ENCODE measurements at regions not wholly inside any gene's neighbourhood (a gene's known extent, or its start where the extent isn't known, plus 50 kb on each side); places are given as distances from the start of the nearest gene placed in this dataset.

GRCh38 chr3:16114429-16114828 lies 60.1 kb upstream of the GALNT15 start:
- WGBS, 2 experiments (ENCODE audit: insufficient coverage in 1 of 2, insufficient read length in 1 of 2), result 100% methylated on average over 1 of the region's 2 CpGs; no CpG with 5 or more reads in 1 of the 2 experiments
- no peak for TF ChIP-seq CTCF (conservative IDR thresholded peaks at IDR 0.05)

GRCh38 chr3:16114930-16115329 lies 59.5 kb upstream of the GALNT15 start:
- Mint-ChIP-seq H3K27me3 (ENCODE audit: insufficient read depth) (peaks cover 1% of the 10 kb centered on the region), H3K36me3 (ENCODE audit: low read depth) (no peaks in the 10 kb centered on the region), H3K4me1 (no peaks in the 10 kb centered on the region), H3K27ac (no peak overlapping the region), H3K9me3 (peaks cover 7% of the 10 kb centered on the region), H3K4me3 (no peak overlapping the region)
- DNase-seq, result no peak
- no peaks in the 10 kb centered on the region for H3K36me3 ChIP-seq (ENCODE audit: control insufficient read depth, insufficient read depth, low read length)
- WGBS, 2 experiments (ENCODE audit: insufficient coverage in 1 of 2, insufficient read length in 1 of 2), result 79% methylated on average over 3 of the region's 3 CpGs; no CpG with 5 or more reads in 1 of the 2 experiments
- TF ChIP-seq CTCF (conservative IDR thresholded peaks at IDR 0.05), result no peak
- no peak overlapping the region for H3K4me3 ChIP-seq (ENCODE audit: low read length)
- H3K9ac ChIP-seq (ENCODE audit: extremely low read depth, low read length, poor library complexity, severe bottlenecking), result no peak overlapping the region
- no peaks in the 10 kb centered on the region for H3K9me3 ChIP-seq (ENCODE audit: control insufficient read depth, low read length)
- no peak overlapping the region for H3K27ac ChIP-seq (ENCODE audit: low read depth, low read length)
- no peaks in the 10 kb centered on the region for H3K4me1 ChIP-seq (ENCODE audit: control insufficient read depth, insufficient read depth, low read length)
- H3K27me3 ChIP-seq (ENCODE audit: control insufficient read depth, insufficient read depth, low read length, poor library complexity, severe bottlenecking), result peaks cover 6% of the 10 kb centered on the region

More at GRCh38 chr3:16114429-16114828, 60.1 kb upstream of the GALNT15 start:
- H3K9me3 Mint-ChIP-seq, result peaks cover 7% of the 10 kb centered on the region
- peaks cover 4% of the 10 kb centered on the region for H3K27me3 Mint-ChIP-seq (ENCODE audit: insufficient read depth)
- no peak for DNase-seq
- H3K36me3 ChIP-seq (ENCODE audit: control insufficient read depth, insufficient read depth, low read length), result no peaks in the 10 kb centered on the region
- H3K27ac ChIP-seq (ENCODE audit: low read depth, low read length), result no peak overlapping the region
- no peaks in the 10 kb centered on the region for H3K9me3 ChIP-seq (ENCODE audit: control insufficient read depth, low read length)
- no peaks in the 10 kb centered on the region for H3K4me1 ChIP-seq (ENCODE audit: control insufficient read depth, insufficient read depth, low read length)
- no peak overlapping the region for H3K9ac ChIP-seq (ENCODE audit: extremely low read depth, low read length, poor library complexity, severe bottlenecking)
- H3K36me3 Mint-ChIP-seq (ENCODE audit: low read depth), result no peaks in the 10 kb centered on the region
- no peaks in the 10 kb centered on the region for H3K4me1 Mint-ChIP-seq
- no peak overlapping the region for H3K4me3 ChIP-seq (ENCODE audit: low read length)
- peaks cover 11% of the 10 kb centered on the region for H3K27me3 ChIP-seq (ENCODE audit: control insufficient read depth, insufficient read depth, low read length, poor library complexity, severe bottlenecking)
- no peak overlapping the region for H3K27ac Mint-ChIP-seq
- H3K4me3 Mint-ChIP-seq, result no peak overlapping the region

DNA sequence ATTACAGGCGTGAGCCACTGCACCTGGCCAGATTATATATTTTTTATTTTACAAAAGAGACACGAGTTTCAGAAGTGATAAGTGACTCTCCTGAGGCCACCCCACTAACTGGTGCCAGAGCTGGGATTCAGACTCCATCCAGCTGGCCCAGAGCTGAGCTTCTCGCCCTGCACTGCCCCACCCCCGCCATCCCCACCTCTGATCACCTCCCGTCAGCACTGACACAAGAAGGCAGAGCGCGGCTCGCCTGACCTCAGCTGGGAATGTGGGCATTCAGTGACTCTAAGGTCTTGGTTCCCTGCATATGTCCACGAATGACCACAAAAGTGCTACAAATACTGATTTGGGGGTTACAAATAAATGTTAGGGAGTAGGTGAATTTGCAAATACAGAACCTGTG lies 56.1 kb upstream of the GALNT15 start:
- H3K9ac ChIP-seq (ENCODE audit: extremely low read depth, low read length, poor library complexity, severe bottlenecking), result no peak overlapping the region
- no peaks in the 10 kb centered on the region for H3K36me3 ChIP-seq (ENCODE audit: control insufficient read depth, insufficient read depth, low read length)
- H3K4me3 ChIP-seq (ENCODE audit: low read length), result no peak overlapping the region
- Mint-ChIP-seq H3K9me3 (no peaks in the 10 kb centered on the region), H3K27ac (no peak overlapping the region), H3K36me3 (ENCODE audit: low read depth) (no peaks in the 10 kb centered on the region), H3K4me3 (no peak overlapping the region), H3K27me3 (ENCODE audit: insufficient read depth) (peaks cover 1% of the 10 kb centered on the region), H3K4me1 (peaks cover 7% of the 10 kb centered on the region)
- 81 to 93% methylated on average over 5 to 9 of the region's 9 CpGs for WGBS, 2 experiments (ENCODE audit: insufficient coverage in 1 of 2, insufficient read length in 1 of 2)
- DNase-seq, result no peak
- no peak overlapping the region for H3K27ac ChIP-seq (ENCODE audit: low read depth, low read length)
- peaks cover 5% of the 10 kb centered on the region for H3K9me3 ChIP-seq (ENCODE audit: control insufficient read depth, low read length)
- H3K27me3 ChIP-seq (ENCODE audit: control insufficient read depth, insufficient read depth, low read length, poor library complexity, severe bottlenecking), result no peaks in the 10 kb centered on the region
- TF ChIP-seq CTCF (conservative IDR thresholded peaks at IDR 0.05), result no peak
- H3K4me1 ChIP-seq (ENCODE audit: control insufficient read depth, insufficient read depth, low read length), result no peaks in the 10 kb centered on the region

Measured in endodermal cell (in vitro differentiated cells).